HG03139 (cell line): ENCODE measurements at regions not wholly inside any gene's neighbourhood (a gene's known extent, or its start where the extent isn't known, plus 50 kb on each side); places are given as distances from the start of the nearest gene placed in this dataset.

Experiments
- ATAC-seq: cut with Tn5 transposase; IDR thresholded peaks from one replicate; pipeline ENCODE4 v1.9.1; 2021; ENCODE audit not compliant: unreplicated experiment

- no peak for ATAC-seq
Observed at GRCh38 chr4:111639120-111639690, 506.0 kb upstream of the FAM241A start.

- ATAC-seq, result no peak
Observed at GRCh38 chr4:111639876-111640275, 505.4 kb upstream of the FAM241A start.

GRCh38 chr4:111641813-111642579 is 503.3 kb upstream of the FAM241A start:
- ATAC-seq, result peak; percentile 97

GRCh38 chr4:111648056-111648455 is 497.2 kb upstream of the FAM241A start:
- no peak for ATAC-seq

- no peak for ATAC-seq
Observed at GRCh38 chr4:111649308-111649707, 495.9 kb upstream of the FAM241A start.

GRCh38 chr4:111650146-111650545 is 495.1 kb upstream of the FAM241A start:
- no peak for ATAC-seq

GRCh38 chr4:111650674-111651086 is 494.6 kb upstream of the FAM241A start:
- ATAC-seq, result no peak

GRCh38 chr4:111652236-111652635 is 493.0 kb upstream of the FAM241A start:
- no peak for ATAC-seq

GRCh38 chr4:111652986-111653385 is 492.3 kb upstream of the FAM241A start:
- no peak for ATAC-seq

GRCh38 chr4:111662496-111662895 is 482.8 kb upstream of the FAM241A start:
- ATAC-seq, result no peak

- ATAC-seq, result no peak
Observed at GRCh38 chr4:111664308-111664945, 480.8 kb upstream of the FAM241A start.

GRCh38 chr4:111666826-111667360 is 478.4 kb upstream of the FAM241A start:
- ATAC-seq, result no peak

- no peak for ATAC-seq
Observed at GRCh38 chr4:111671756-111672155, 473.5 kb upstream of the FAM241A start.

GRCh38 chr4:111675746-111676145 is 469.5 kb upstream of the FAM241A start:
- no peak for ATAC-seq

- no peak for ATAC-seq
Observed at GRCh38 chr4:111676533-111676932, 468.7 kb upstream of the FAM241A start.

- ATAC-seq, result no peak
Observed at GRCh38 chr4:111678479-111678878, 466.8 kb upstream of the FAM241A start.

- ATAC-seq, result no peak
Observed at GRCh38 chr4:111678908-111679307, 466.3 kb upstream of the FAM241A start.

GRCh38 chr4:111681270-111681669 is 464.0 kb upstream of the FAM241A start:
- ATAC-seq, result no peak

- no peak for ATAC-seq
Observed at GRCh38 chr4:111681751-111682150, 463.5 kb upstream of the FAM241A start.

- no peak for ATAC-seq
Observed at GRCh38 chr4:111685205-111685604, 460.0 kb upstream of the FAM241A start.

GRCh38 chr4:111689214-111689613 is 456.0 kb upstream of the FAM241A start:
- no peak for ATAC-seq

GRCh38 chr4:111689731-111690130 is 455.5 kb upstream of the FAM241A start:
- no peak for ATAC-seq
